Esophagus muscularis mucosa (tissue), 4 donors: ENCODE measurements at regions not wholly inside any gene's neighbourhood (a gene's known extent, or its start where the extent isn't known, plus 50 kb on each side); places are given as distances from the start of the nearest gene placed in this dataset.

Experiments
- DNase-seq: peaks from one replicate; pipeline ENCODE4 v3.0.0-alpha.2; 2017; ENCODE audit errors: extremely low spot score
- H3K27ac ChIP-seq, 4 donors: fragments of 200-600 bp; sonication (generic); replicated peaks in 1 of 4; 1 replicate in 3 of 4; 2 replicates in 1 of 4; pipeline ENCODE4 v1.5.1; 2016 to 2019; ENCODE audit warnings: mild to moderate bottlenecking in 1 of 4
- H3K27me3 ChIP-seq, 4 donors: fragments of 200-600 bp; sonication (generic); one replicate each; pipeline versions ENCODE4 v1.5.1 to v1.6.0; 2016 to 2019
- H3K36me3 ChIP-seq, 4 donors: fragments of 200-600 bp; sonication (generic); one replicate each; pipeline ENCODE4 v1.5.1; 2016 to 2019
- H3K4me1 ChIP-seq, 4 donors: fragments of 200-600 bp; sonication (generic); one replicate each; pipeline ENCODE4 v1.5.1; 2016 to 2019
- H3K4me3 ChIP-seq, 4 donors: fragments of 200-600 bp; sonication (generic); 1 replicate in 2 of 4; 2 replicates in 2 of 4; pipeline ENCODE4 v1.5.1; 2016 to 2019; ENCODE audit warnings: mild to moderate bottlenecking in 4 of 4, moderate library complexity in 1 of 4
- H3K9me3 ChIP-seq, 4 donors: fragments of 200-600 bp; sonication (generic); 1 replicate in 3 of 4; 2 replicates in 1 of 4; pipeline ENCODE4 v1.5.1; 2016 to 2019
- CTCF ChIP-seq, 3 experiments: fragments of 200-600 bp in 2 of 3; fragments of 450-650 bp in 1 of 3; sonication (generic) in 2 of 3; IDR thresholded peaks; one replicate each; pipeline ENCODE4 v1.5.1; 2017 to 2019; ENCODE audit warnings: antibody characterized with exemption in 3 of 3, mild to moderate bottlenecking in 2 of 3, moderate library complexity in 1 of 3
- EP300 ChIP-seq: sonication (generic); formaldehyde crosslinking; IDR thresholded peaks from one replicate; pipeline ENCODE4 v1.6.1; 2017; ENCODE audit warnings: antibody characterized with exemption
- POLR2A ChIP-seq: fragments of 450-650 bp; IDR thresholded peaks from one replicate; pipeline ENCODE4 v1.6.1; 2017; ENCODE audit warnings: antibody characterized with exemption, moderate library complexity, mild to moderate bottlenecking, low read depth
- POLR2AphosphoS5 ChIP-seq, 2 donors: sonication (generic); formaldehyde crosslinking; IDR thresholded peaks; one replicate each; pipeline ENCODE4 v1.6.1; 2017; ENCODE audit warnings: antibody characterized with exemption in 2 of 2
- WGBS: methylation state at CpG from one replicate; pipeline ENCODE4 v1.1.5; 2018; 5-methylcytosine and 5-hydroxymethylcytosine counted together
- intact Hi-C: fragments of 100-400 bp; cut with DNase I; formaldehyde crosslinking; loops from one replicate; pipeline ENCODE4 v1.15.1; 2023

GRCh38 chr5:160966921-160967320, 114.9 kb upstream of the ATP10B start:
- H3K9me3 ChIP-seq = no peaks in the 10 kb centered on the region
- WGBS = 52% methylated on average over 2 of the region's 2 CpGs
- no peaks in the 10 kb centered on the region for H3K4me1 ChIP-seq
- no peak overlapping the region for H3K27ac ChIP-seq
- no peak for DNase-seq
- TF ChIP-seq POLR2A = no peak
- TF ChIP-seq EP300 = no peak
- no peak for TF ChIP-seq CTCF (IDR thresholded peaks at IDR 0.05)
- no peak for TF ChIP-seq POLR2AphosphoS5 (IDR thresholded peaks at IDR 0.05)
- H3K4me3 ChIP-seq = no peak overlapping the region
- intact Hi-C loops = no loop called here
- no peaks in the 10 kb centered on the region for H3K27me3 ChIP-seq
- H3K36me3 ChIP-seq = no peaks in the 10 kb centered on the region

GRCh38 chr5:160961761-160962160, 109.8 kb upstream of the ATP10B start:
- Histone ChIP-seq H3K36me3 (no peaks in the 10 kb centered on the region), H3K27ac (no peak overlapping the region), H3K4me3 (no peak overlapping the region), H3K4me1 (no peaks in the 10 kb centered on the region), H3K9me3 (no peaks in the 10 kb centered on the region), H3K27me3 (no peaks in the 10 kb centered on the region)
- TF ChIP-seq POLR2AphosphoS5 (IDR thresholded peaks at IDR 0.05) = no peak
- no peak for TF ChIP-seq POLR2A
- no peak for TF ChIP-seq EP300
- TF ChIP-seq CTCF (IDR thresholded peaks at IDR 0.05) = no peak
- DNase-seq = no peak
- 76% methylated on average over 2 of the region's 2 CpGs for WGBS
- intact Hi-C loops = no loop called here

GRCh38 chr5:160961038-160961437, 109.0 kb upstream of the ATP10B start:
- no peaks in the 10 kb centered on the region for H3K27me3 ChIP-seq
- H3K4me3 ChIP-seq = no peak overlapping the region
- TF ChIP-seq CTCF (IDR thresholded peaks at IDR 0.05) (no peak), POLR2A (no peak), POLR2AphosphoS5 (IDR thresholded peaks at IDR 0.05) (no peak), EP300 (no peak)
- H3K4me1 ChIP-seq = no peaks in the 10 kb centered on the region
- WGBS = 54% methylated on average over 1 of the region's 1 CpG
- H3K9me3 ChIP-seq = no peaks in the 10 kb centered on the region
- no peaks in the 10 kb centered on the region for H3K36me3 ChIP-seq
- H3K27ac ChIP-seq = no peak overlapping the region
- intact Hi-C loops = no loop called here
- no peak for DNase-seq

- no peak for TF ChIP-seq CTCF (IDR thresholded peaks at IDR 0.05)
- TF ChIP-seq POLR2AphosphoS5 (IDR thresholded peaks at IDR 0.05) = no peak
- TF ChIP-seq EP300 = no peak
- no peak for TF ChIP-seq POLR2A
- Histone ChIP-seq H3K4me3 (no peak overlapping the region), H3K36me3 (no peaks in the 10 kb centered on the region), H3K27ac (no peak overlapping the region), H3K9me3 (no peaks in the 10 kb centered on the region), H3K27me3 (no peaks in the 10 kb centered on the region), H3K4me1 (no peaks in the 10 kb centered on the region)
- intact Hi-C loops = no loop called here
- WGBS = 67% methylated on average over 2 of the region's 2 CpGs
- no peak for DNase-seq
These were observed 108.6 kb upstream of the ATP10B start for GRCh38 chr5:160960592-160960991.

- intact Hi-C loops = no loop called here
- WGBS = 71% methylated on average over 2 of the region's 2 CpGs
- no peak for TF ChIP-seq POLR2AphosphoS5 (IDR thresholded peaks at IDR 0.05)
- no peak for TF ChIP-seq POLR2A
- TF ChIP-seq EP300 = no peak
- TF ChIP-seq CTCF (IDR thresholded peaks at IDR 0.05) = no peak
- no peak for DNase-seq
- no peaks in the 10 kb centered on the region for H3K27me3 ChIP-seq
- no peaks in the 10 kb centered on the region for H3K36me3 ChIP-seq
- H3K4me3 ChIP-seq = no peak overlapping the region
- H3K9me3 ChIP-seq = no peaks in the 10 kb centered on the region
- no peak overlapping the region for H3K27ac ChIP-seq
- no peaks in the 10 kb centered on the region for H3K4me1 ChIP-seq
These were observed 107.8 kb upstream of the ATP10B start for GRCh38 chr5:160959804-160960203.
